ENCODE measurements at regions not wholly inside any gene's neighbourhood (a gene's known extent, or its start where the extent isn't known, plus 50 kb on each side); places are given as distances from the start of the nearest gene placed in this dataset.
"Not testable (repeated sequence)": the region's sequence is repeated elsewhere in the genome, so short reads cannot be mapped to it uniquely, and the experiment has no call there.

- no peaks in the 10 kb centered on the region for H3K36me3 Mint-ChIP-seq
- no peaks in the 10 kb centered on the region for H3K27me3 Mint-ChIP-seq (ENCODE audit: low read depth)
- H3K27ac Mint-ChIP-seq, result no peak overlapping the region
- no peaks in the 10 kb centered on the region for H3K9me3 Mint-ChIP-seq
- DNase-seq (ENCODE audit: low spot score in 2 of 2, unreplicated experiment in 2 of 2), result no peak
- H3K4me3 Mint-ChIP-seq, result no peak overlapping the region
- TF ChIP-seq CTCF (IDR thresholded peaks at IDR 0.05; ENCODE audit: unreplicated experiment), result no peak
- peaks cover 9% of the 10 kb centered on the region for H3K4me1 Mint-ChIP-seq
These were observed 457.8 kb upstream of the NFE2L3 start for GRCh38 chr7:25694211-25694610.

GRCh38 chr7:25694699-25695098 is 457.3 kb upstream of the NFE2L3 start:
- Mint-ChIP-seq H3K27me3 (ENCODE audit: low read depth) (no peaks in the 10 kb centered on the region), H3K36me3 (no peaks in the 10 kb centered on the region), H3K9me3 (no peaks in the 10 kb centered on the region), H3K27ac (no peak overlapping the region), H3K4me1 (peaks cover 9% of the 10 kb centered on the region), H3K4me3 (no peak overlapping the region)
- no peak for TF ChIP-seq CTCF (IDR thresholded peaks at IDR 0.05; ENCODE audit: unreplicated experiment)
- no peak for DNase-seq (ENCODE audit: low spot score in 2 of 2, unreplicated experiment in 2 of 2)

DNA sequence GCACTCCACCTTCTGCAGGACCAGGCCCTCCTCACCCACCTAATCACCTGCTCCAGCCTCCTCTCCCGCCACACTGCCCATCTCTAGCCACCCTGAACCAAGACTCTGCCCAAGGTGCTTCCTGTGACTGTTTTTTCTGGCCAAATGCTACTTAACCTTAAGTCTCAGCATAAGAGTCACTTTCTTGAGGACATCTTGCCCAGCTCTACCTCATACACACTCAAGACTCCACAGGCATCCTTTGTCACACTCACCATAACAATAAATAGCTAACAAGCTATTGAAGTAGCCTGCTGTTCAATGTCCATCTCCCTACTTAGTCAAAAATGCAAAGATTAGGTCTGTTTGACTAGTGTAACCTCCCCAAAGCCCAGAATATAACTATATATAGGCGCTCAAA is 455.4 kb upstream of the NFE2L3 start:
- TF ChIP-seq CTCF (IDR thresholded peaks at IDR 0.05; ENCODE audit: unreplicated experiment), result no peak
- Mint-ChIP-seq H3K27ac (no peak overlapping the region), H3K27me3 (ENCODE audit: low read depth) (no peaks in the 10 kb centered on the region), H3K4me3 (no peak overlapping the region), H3K36me3 (no peaks in the 10 kb centered on the region), H3K9me3 (peaks cover under 1% of the 10 kb centered on the region), H3K4me1 (peaks cover 4% of the 10 kb centered on the region)
- no peak for DNase-seq (ENCODE audit: low spot score in 2 of 2, unreplicated experiment in 2 of 2)

GRCh38 chr7:25698451-25699113 is 453.4 kb upstream of the NFE2L3 start:
- H3K4me3 Mint-ChIP-seq, result no peak overlapping the region
- DNase-seq (ENCODE audit: low spot score in 2 of 2, unreplicated experiment in 2 of 2), result no peak
- H3K27me3 Mint-ChIP-seq (ENCODE audit: low read depth), result no peaks in the 10 kb centered on the region
- TF ChIP-seq CTCF (IDR thresholded peaks at IDR 0.05; ENCODE audit: unreplicated experiment), result no peak
- no peak overlapping the region for H3K27ac Mint-ChIP-seq
- H3K36me3 Mint-ChIP-seq, result no peaks in the 10 kb centered on the region
- H3K4me1 Mint-ChIP-seq, result peaks cover 3% of the 10 kb centered on the region
- peaks cover 8% of the 10 kb centered on the region for H3K9me3 Mint-ChIP-seq

- not testable (repeated sequence) for H3K4me1 Mint-ChIP-seq; H3K9me3 Mint-ChIP-seq; DNase-seq (ENCODE audit: low spot score in 2 of 2, unreplicated experiment in 2 of 2); H3K36me3 Mint-ChIP-seq; H3K27ac Mint-ChIP-seq; H3K27me3 Mint-ChIP-seq (ENCODE audit: low read depth); H3K4me3 Mint-ChIP-seq
These were observed 451.9 kb upstream of the NFE2L3 start for GRCh38 chr7:25700141-25700540.

DNA sequence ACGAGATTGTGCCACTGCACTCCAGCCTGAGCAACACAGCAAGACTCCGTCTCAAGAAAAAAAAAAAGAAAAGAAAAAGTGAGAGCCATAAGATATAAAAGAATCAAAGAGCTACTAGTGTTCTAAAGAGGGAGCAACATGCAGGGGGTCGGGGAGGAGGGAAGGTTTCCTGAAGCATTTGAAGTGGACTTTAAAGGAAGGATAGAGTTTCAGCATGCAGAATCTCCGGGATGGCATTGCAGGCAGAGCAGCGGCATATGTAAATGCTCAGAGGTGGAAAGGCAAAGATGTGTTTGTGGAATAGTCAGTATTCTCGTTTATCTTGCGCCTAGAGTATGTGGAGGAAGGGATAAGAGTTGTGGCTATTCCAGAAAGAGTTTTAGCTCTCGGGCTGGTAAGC is 447.6 kb upstream of the NFE2L3 start:
- H3K36me3 Mint-ChIP-seq, result no peaks in the 10 kb centered on the region
- DNase-seq (ENCODE audit: low spot score in 2 of 2, unreplicated experiment in 2 of 2), result no peak
- H3K4me3 Mint-ChIP-seq, result no peak overlapping the region
- no peak overlapping the region for H3K27ac Mint-ChIP-seq
- TF ChIP-seq CTCF (IDR thresholded peaks at IDR 0.05; ENCODE audit: unreplicated experiment), result no peak
- no peaks in the 10 kb centered on the region for H3K27me3 Mint-ChIP-seq (ENCODE audit: low read depth)
- peaks cover 15% of the 10 kb centered on the region for H3K9me3 Mint-ChIP-seq
- peaks cover 17% of the 10 kb centered on the region for H3K4me1 Mint-ChIP-seq

Measured in mesothelial cell of epicardium (in vitro differentiated cells).